ENCODE measurements at regions not wholly inside any gene's neighbourhood (a gene's known extent, or its start where the extent isn't known, plus 50 kb on each side); places are given as distances from the start of the nearest gene placed in this dataset.

GRCh38 chr4:155597933-155598451 lies 68.7 kb upstream of the GUCY1A1 start:
- TF ChIP-seq CTCF (IDR thresholded peaks at IDR 0.05; ENCODE audit: low read depth, low read length) (no peak), EZH2phosphoT487 (IDR thresholded peaks at IDR 0.05; ENCODE audit: low read depth) (no peak)
